GM23338 (cell line): ENCODE measurements at regions not wholly inside any gene's neighbourhood (a gene's known extent, or its start where the extent isn't known, plus 50 kb on each side); places are given as distances from the start of the nearest gene placed in this dataset.

Source experiments
- ATAC-seq: fragments of 200-7000 bp; cut with Tn5 transposase; 3 replicates; pipeline ENCODE4 v1.9.1; 2020
- DNase-seq: peaks from one replicate; pipeline ENCODE4 v3.0.0-alpha.2; 2015; ENCODE audit warnings: low spot score
- H2AFZ ChIP-seq: fragments of 200-600 bp; sonication (generic); 2 replicates; pipeline ENCODE4 v1.8.0; 2016; ENCODE audit warnings: antibody characterized with exemption, mild to moderate bottlenecking, moderate library complexity
- H3F3A ChIP-seq: fragments of 200-600 bp; sonication (generic); replicated peaks from 2 replicates; pipeline ENCODE4 v1.8.0; 2017; ENCODE audit warnings: antibody characterized with exemption, mixed run types, low read depth
- H3K27ac ChIP-seq: fragments of 200-600 bp; sonication (generic); 2 replicates; pipeline ENCODE4 v1.6.1; 2016; ENCODE audit warnings: low read depth
- H3K27me3 ChIP-seq: fragments of 200-600 bp; sonication (generic); 2 replicates; pipeline ENCODE4 v1.8.0; 2016; ENCODE audit warnings: mild to moderate bottlenecking, mixed run types, moderate library complexity; ENCODE audit not compliant: insufficient read depth
- H3K36me3 ChIP-seq: fragments of 200-600 bp; sonication (generic); 2 replicates; pipeline ENCODE4 v1.8.0; 2016; ENCODE audit warnings: mild to moderate bottlenecking; ENCODE audit not compliant: insufficient read depth
- H3K4me1 ChIP-seq: fragments of 200-600 bp; sonication (generic); 2 replicates; pipeline ENCODE4 v1.8.0; 2016; ENCODE audit warnings: mild to moderate bottlenecking, moderate library complexity; ENCODE audit not compliant: insufficient read depth
- H3K4me2 ChIP-seq: fragments of 200-600 bp; sonication (generic); 2 replicates; pipeline ENCODE4 v1.7.1; 2017; ENCODE audit warnings: mixed run types
- H3K4me3 ChIP-seq: fragments of 200-600 bp; sonication (generic); 2 replicates; pipeline ENCODE4 v1.6.1; 2016; ENCODE audit warnings: mixed run types
- H3K79me2 ChIP-seq: fragments of 200-600 bp; sonication (generic); replicated peaks from 2 replicates; pipeline ENCODE4 v1.8.0; 2017; ENCODE audit warnings: mild to moderate bottlenecking; ENCODE audit not compliant: insufficient read depth
- H3K9me2 ChIP-seq: fragments of 200-600 bp; sonication (generic); 2 replicates; pipeline ENCODE4 v1.8.0; 2017; ENCODE audit not compliant: insufficient read depth
- H4K20me1 ChIP-seq: fragments of 200-600 bp; sonication (generic); replicated peaks from 2 replicates; pipeline ENCODE4 v1.8.0; 2017; ENCODE audit warnings: mild to moderate bottlenecking; ENCODE audit not compliant: insufficient read depth
- H3K27ac Mint-ChIP-seq: 2 replicates; pipeline ENCODE4 v1.8.0; 2020; ENCODE audit warnings: inconsistent platforms, mild to moderate bottlenecking, moderate library complexity, mixed read lengths
- H3K27me3 Mint-ChIP-seq: 3 replicates; pipeline ENCODE4 v1.8.0; 2022; ENCODE audit warnings: low read depth, mild to moderate bottlenecking, moderate library complexity, mixed read lengths, inconsistent platforms; ENCODE audit not compliant: insufficient read depth, poor library complexity
- H3K36me3 Mint-ChIP-seq: 3 replicates; pipeline ENCODE4 v1.8.0; 2021; ENCODE audit warnings: low read depth, mild to moderate bottlenecking, inconsistent platforms, moderate library complexity, mixed read lengths
- H3K4me1 Mint-ChIP-seq: 3 replicates; pipeline ENCODE4 v1.8.0; 2020; ENCODE audit warnings: mild to moderate bottlenecking, inconsistent platforms, mixed read lengths
- H3K4me3 Mint-ChIP-seq: 3 replicates; pipeline ENCODE4 v1.8.0; 2021; ENCODE audit warnings: moderate library complexity, mild to moderate bottlenecking, inconsistent platforms, mixed read lengths
- H3K9me3 Mint-ChIP-seq: 3 replicates; pipeline ENCODE4 v1.8.0; 2020; ENCODE audit warnings: moderate library complexity, mild to moderate bottlenecking, inconsistent platforms, mixed read lengths
- CREB1 ChIP-seq: fragments of 250-450 bp; sonication (Bioruptor Pico); IDR thresholded peaks from 2 replicates; pipeline ENCODE4 v1.5.0; 2020; ENCODE audit warnings: low read depth, mild to moderate bottlenecking, moderate library complexity
- EZH2 ChIP-seq: fragments of 200-600 bp; sonication (generic); IDR thresholded peaks from one replicate; pipeline ENCODE4 v1.8.0; 2017; ENCODE audit warnings: antibody characterized with exemption, mild to moderate bottlenecking, low read depth; ENCODE audit not compliant: unreplicated experiment
- EZH2phosphoT487 ChIP-seq: fragments of 200-600 bp; sonication (generic); IDR thresholded peaks from one replicate; pipeline ENCODE4 v1.8.1; 2018; ENCODE audit warnings: antibody characterized with exemption; ENCODE audit not compliant: unreplicated experiment
- JUNB ChIP-seq: IDR thresholded peaks from one replicate; pipeline ENCODE4 v1.6.1; 2016; ENCODE audit warnings: antibody characterized with exemption; ENCODE audit not compliant: unreplicated experiment
- NANOG ChIP-seq: IDR thresholded peaks from 2 replicates; pipeline ENCODE4 v1.6.1; 2016; ENCODE audit warnings: antibody characterized with exemption, borderline replicate concordance
- POLR2AphosphoS5 ChIP-seq: IDR thresholded peaks from 2 replicates; pipeline ENCODE4 v1.6.1; 2016; ENCODE audit warnings: antibody characterized with exemption, low read depth
- STAT1 ChIP-seq: IDR thresholded peaks from one replicate; pipeline ENCODE4 v1.6.1; 2016; ENCODE audit warnings: antibody characterized with exemption; ENCODE audit not compliant: unreplicated experiment
- ZNF114 ChIP-seq: fragments of 250-450 bp; sonication (Bioruptor Pico); IDR thresholded peaks from 2 replicates; pipeline ENCODE4 v1.5.0; 2020; ENCODE audit warnings: mild to moderate bottlenecking, moderate library complexity
- ZNF331 ChIP-seq: fragments of 250-450 bp; sonication (Bioruptor Pico); IDR thresholded peaks from 2 replicates; pipeline ENCODE4 v1.5.0; 2020; ENCODE audit warnings: low read depth, mild to moderate bottlenecking, moderate library complexity
- ZNF462 ChIP-seq: fragments of 250-450 bp; sonication (Bioruptor Pico); IDR thresholded peaks from 2 replicates; pipeline ENCODE4 v1.5.0; 2020; ENCODE audit warnings: mild to moderate bottlenecking, moderate library complexity
- TF ChIP-seq, protein P1 (sequence below): IDR thresholded peaks from 2 replicates; pipeline ENCODE4 v1.6.1; 2016; ENCODE audit warnings: antibody characterized with exemption
- TF ChIP-seq, protein P2 (sequence below): IDR thresholded peaks from one replicate; pipeline ENCODE4 v1.6.1; 2018; ENCODE audit warnings: antibody characterized with exemption; ENCODE audit not compliant: unreplicated experiment
- TF ChIP-seq, protein P3 (sequence below), 2 experiments: fragments of 200-600 bp in 1 of 2; sonication (generic) in 1 of 2; conservative IDR thresholded peaks; 2 replicates each; pipeline versions ENCODE4 v1.5.1 to v1.6.1; 2016 to 2017; ENCODE audit warnings: antibody characterized with exemption in 2 of 2, low read depth in 2 of 2, mild to moderate bottlenecking in 2 of 2, moderate library complexity in 1 of 2

DNA sequence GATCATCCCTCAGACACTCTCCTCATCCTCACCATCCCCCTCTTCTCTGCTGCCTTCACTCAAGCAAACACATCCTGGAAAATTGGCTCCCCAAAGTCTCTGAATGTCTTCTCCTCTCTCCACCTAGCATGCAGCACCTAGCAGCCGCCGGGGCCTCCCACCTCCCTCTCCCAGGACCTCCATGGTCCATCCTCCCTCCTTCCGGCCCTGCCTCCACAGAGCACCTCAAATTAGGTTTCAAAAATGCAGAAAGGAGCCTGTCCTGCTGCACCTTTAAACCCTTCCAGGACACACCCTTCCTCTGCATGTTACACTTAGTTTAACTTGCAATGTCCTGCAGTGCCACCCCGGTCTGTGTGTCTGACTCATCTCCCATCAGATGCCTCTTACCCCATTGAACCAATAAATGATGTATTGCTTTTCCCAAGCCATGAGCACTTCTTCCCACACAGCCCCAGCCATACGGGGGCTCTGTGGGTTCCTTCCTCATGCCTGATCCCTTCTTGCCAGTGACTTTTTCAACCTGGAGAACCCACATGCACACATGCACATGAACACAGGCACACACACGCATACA is 582.5 kb upstream of the MGMT start:
- no peak overlapping the region for H3K27ac Mint-ChIP-seq
- no peak for DNase-seq
- Histone ChIP-seq H2AFZ (no peak overlapping the region), H3K36me3 (no peaks in the 10 kb centered on the region), H3K4me1 (no peaks in the 10 kb centered on the region), H3K27me3 (no peaks in the 10 kb centered on the region), H4K20me1 (no peaks in the 10 kb centered on the region), H3K27ac (no peak overlapping the region), H3K4me2 (no peak overlapping the region), H3F3A (no peaks in the 10 kb centered on the region; the same call in 1 of the 2 replicates), H3K4me3 (no peak overlapping the region), H3K79me2 (no peaks in the 10 kb centered on the region), H3K9me2 (peaks cover 8% of the 10 kb centered on the region; the same call in 1 of the 2 replicates)
- no peaks in the 10 kb centered on the region for H3K36me3 Mint-ChIP-seq
- no peak for TF ChIP-seq EZH2phosphoT487
- no peak for TF ChIP-seq POLR2AphosphoS5
- no peak for TF ChIP-seq ZNF462 (CRISPR knock-in tag)
- TF ChIP-seq EZH2: no peak
- TF ChIP-seq ZNF331 (CRISPR knock-in tag): no peak
- TF ChIP-seq, protein P1, sequence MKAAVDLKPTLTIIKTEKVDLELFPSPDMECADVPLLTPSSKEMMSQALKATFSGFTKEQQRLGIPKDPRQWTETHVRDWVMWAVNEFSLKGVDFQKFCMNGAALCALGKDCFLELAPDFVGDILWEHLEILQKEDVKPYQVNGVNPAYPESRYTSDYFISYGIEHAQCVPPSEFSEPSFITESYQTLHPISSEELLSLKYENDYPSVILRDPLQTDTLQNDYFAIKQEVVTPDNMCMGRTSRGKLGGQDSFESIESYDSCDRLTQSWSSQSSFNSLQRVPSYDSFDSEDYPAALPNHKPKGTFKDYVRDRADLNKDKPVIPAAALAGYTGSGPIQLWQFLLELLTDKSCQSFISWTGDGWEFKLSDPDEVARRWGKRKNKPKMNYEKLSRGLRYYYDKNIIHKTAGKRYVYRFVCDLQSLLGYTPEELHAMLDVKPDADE: no peak
- no peak for TF ChIP-seq ZNF114 (CRISPR knock-in tag)
- TF ChIP-seq, protein P2, sequence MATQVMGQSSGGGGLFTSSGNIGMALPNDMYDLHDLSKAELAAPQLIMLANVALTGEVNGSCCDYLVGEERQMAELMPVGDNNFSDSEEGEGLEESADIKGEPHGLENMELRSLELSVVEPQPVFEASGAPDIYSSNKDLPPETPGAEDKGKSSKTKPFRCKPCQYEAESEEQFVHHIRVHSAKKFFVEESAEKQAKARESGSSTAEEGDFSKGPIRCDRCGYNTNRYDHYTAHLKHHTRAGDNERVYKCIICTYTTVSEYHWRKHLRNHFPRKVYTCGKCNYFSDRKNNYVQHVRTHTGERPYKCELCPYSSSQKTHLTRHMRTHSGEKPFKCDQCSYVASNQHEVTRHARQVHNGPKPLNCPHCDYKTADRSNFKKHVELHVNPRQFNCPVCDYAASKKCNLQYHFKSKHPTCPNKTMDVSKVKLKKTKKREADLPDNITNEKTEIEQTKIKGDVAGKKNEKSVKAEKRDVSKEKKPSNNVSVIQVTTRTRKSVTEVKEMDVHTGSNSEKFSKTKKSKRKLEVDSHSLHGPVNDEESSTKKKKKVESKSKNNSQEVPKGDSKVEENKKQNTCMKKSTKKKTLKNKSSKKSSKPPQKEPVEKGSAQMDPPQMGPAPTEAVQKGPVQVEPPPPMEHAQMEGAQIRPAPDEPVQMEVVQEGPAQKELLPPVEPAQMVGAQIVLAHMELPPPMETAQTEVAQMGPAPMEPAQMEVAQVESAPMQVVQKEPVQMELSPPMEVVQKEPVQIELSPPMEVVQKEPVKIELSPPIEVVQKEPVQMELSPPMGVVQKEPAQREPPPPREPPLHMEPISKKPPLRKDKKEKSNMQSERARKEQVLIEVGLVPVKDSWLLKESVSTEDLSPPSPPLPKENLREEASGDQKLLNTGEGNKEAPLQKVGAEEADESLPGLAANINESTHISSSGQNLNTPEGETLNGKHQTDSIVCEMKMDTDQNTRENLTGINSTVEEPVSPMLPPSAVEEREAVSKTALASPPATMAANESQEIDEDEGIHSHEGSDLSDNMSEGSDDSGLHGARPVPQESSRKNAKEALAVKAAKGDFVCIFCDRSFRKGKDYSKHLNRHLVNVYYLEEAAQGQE: no peak
- TF ChIP-seq CREB1: no peak
- TF ChIP-seq NANOG: no peak
- TF ChIP-seq, protein P3, sequence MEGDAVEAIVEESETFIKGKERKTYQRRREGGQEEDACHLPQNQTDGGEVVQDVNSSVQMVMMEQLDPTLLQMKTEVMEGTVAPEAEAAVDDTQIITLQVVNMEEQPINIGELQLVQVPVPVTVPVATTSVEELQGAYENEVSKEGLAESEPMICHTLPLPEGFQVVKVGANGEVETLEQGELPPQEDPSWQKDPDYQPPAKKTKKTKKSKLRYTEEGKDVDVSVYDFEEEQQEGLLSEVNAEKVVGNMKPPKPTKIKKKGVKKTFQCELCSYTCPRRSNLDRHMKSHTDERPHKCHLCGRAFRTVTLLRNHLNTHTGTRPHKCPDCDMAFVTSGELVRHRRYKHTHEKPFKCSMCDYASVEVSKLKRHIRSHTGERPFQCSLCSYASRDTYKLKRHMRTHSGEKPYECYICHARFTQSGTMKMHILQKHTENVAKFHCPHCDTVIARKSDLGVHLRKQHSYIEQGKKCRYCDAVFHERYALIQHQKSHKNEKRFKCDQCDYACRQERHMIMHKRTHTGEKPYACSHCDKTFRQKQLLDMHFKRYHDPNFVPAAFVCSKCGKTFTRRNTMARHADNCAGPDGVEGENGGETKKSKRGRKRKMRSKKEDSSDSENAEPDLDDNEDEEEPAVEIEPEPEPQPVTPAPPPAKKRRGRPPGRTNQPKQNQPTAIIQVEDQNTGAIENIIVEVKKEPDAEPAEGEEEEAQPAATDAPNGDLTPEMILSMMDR (conservative IDR thresholded peaks at IDR 0.05; ENCODE audit: low read depth in 2 of 2): no peak
- no peak for TF ChIP-seq STAT1
- TF ChIP-seq JUNB: no peak
- H3K27me3 Mint-ChIP-seq: peaks cover 1% of the 10 kb centered on the region
- no peak for ATAC-seq
- no peak overlapping the region for H3K4me3 Mint-ChIP-seq
- no peaks in the 10 kb centered on the region for H3K4me1 Mint-ChIP-seq
- no peaks in the 10 kb centered on the region; the same call in 2 of the 3 replicates for H3K9me3 Mint-ChIP-seq
